SK-N-SH (cell line): ENCODE measurements at regions not wholly inside any gene's neighbourhood (a gene's known extent, or its start where the extent isn't known, plus 50 kb on each side); places are given as distances from the start of the nearest gene placed in this dataset.

Experiments
- CTCF ChIA-PET: fragments of 300-600, 350-600 bp; formaldehyde crosslinking; extraction: SDS; loops from one replicate; lab custom pipeline; 2021; lab: Yijun Ruan, JAX
- POLR2A ChIA-PET: fragments of 350-600 bp; sonication (Branson Sonifier 250); formaldehyde crosslinking; extraction: SDS; loops from one replicate; lab custom pipeline; 2020; ENCODE audit warnings: antibody characterized with exemption, inconsistent platforms; lab: Yijun Ruan, JAX
- DNase-seq: peaks from one replicate; pipeline ENCODE4 v3.0.0; 2012
- H2AFZ ChIP-seq: fragments of 200-600 bp; sonication (generic); 2 replicates; pipeline ENCODE4 v1.8.1; 2016; ENCODE audit warnings: antibody characterized with exemption, mild to moderate bottlenecking, low read depth
- H3F3A ChIP-seq: fragments of 200-600 bp; sonication (generic); replicated peaks from 2 replicates; pipeline ENCODE3; 2016; ENCODE audit warnings: antibody characterized with exemption, mild to moderate bottlenecking; ENCODE audit not compliant: insufficient read depth
- H3K27ac ChIP-seq, 2 experiments: fragments of 200-500 bp in 1 of 2; fragments of 200-600 bp in 1 of 2; sonication (Bioruptor generic) in 1 of 2; sonication (generic), shearing (Covaris generic) in 1 of 2; 2 replicates each; pipeline versions ENCODE4 v1.5.1 to v1.6.1; 2014 to 2016; ENCODE audit warnings: low read depth in 2 of 2, inconsistent platforms in 1 of 2, low read length in 1 of 2, mild to moderate bottlenecking in 1 of 2, mixed read lengths in 1 of 2
- H3K27me3 ChIP-seq: fragments of 200-600 bp; sonication (generic), shearing (Covaris generic); 2 replicates; pipeline ENCODE4 v1.6.1; 2016; ENCODE audit warnings: mixed run types; ENCODE audit not compliant: insufficient read depth
- H3K36me3 ChIP-seq, 2 experiments: fragments of 200-500 bp in 1 of 2; fragments of 200-600 bp in 1 of 2; sonication (Bioruptor generic) in 1 of 2; sonication (generic) in 1 of 2; replicated peaks in 1 of 2; 2 replicates each; pipeline versions ENCODE3 to v1.5.1; 2014 to 2016; ENCODE audit warnings: low read length in 1 of 2, mild to moderate bottlenecking in 1 of 2; ENCODE audit not compliant: insufficient read depth in 2 of 2, control insufficient read depth in 1 of 2
- H3K4me1 ChIP-seq, 2 experiments: fragments of 200-500 bp in 1 of 2; fragments of 200-600 bp in 1 of 2; sonication (Bioruptor generic) in 1 of 2; sonication (generic), shearing (Covaris generic) in 1 of 2; 2 replicates each; pipeline versions ENCODE4 v1.5.1 to v1.6.1; 2014 to 2016; ENCODE audit warnings: low read depth in 1 of 2, low read length in 1 of 2, mixed run types in 1 of 2; ENCODE audit not compliant: insufficient read depth in 2 of 2, control insufficient read depth in 1 of 2
- H3K4me2 ChIP-seq: fragments of 200-600 bp; sonication (generic), shearing (Covaris generic); 2 replicates; pipeline ENCODE4 v1.6.1; 2017; ENCODE audit warnings: mixed run types
- H3K4me3 ChIP-seq, 2 experiments: fragments of 200-500 bp in 1 of 2; fragments of 200-600 bp in 1 of 2; sonication (Bioruptor generic) in 1 of 2; sonication (generic), shearing (Covaris generic) in 1 of 2; 2 replicates each; pipeline versions ENCODE4 v1.5.1 to v1.8.1; 2014 to 2016; ENCODE audit warnings: low read depth in 2 of 2, inconsistent platforms in 1 of 2, low read length in 1 of 2, mild to moderate bottlenecking in 1 of 2, mixed read lengths in 1 of 2, moderate library complexity in 1 of 2
- H3K79me2 ChIP-seq: fragments of 200-600 bp; sonication (generic); 2 replicates; pipeline ENCODE4 v1.8.1; 2017; ENCODE audit warnings: mild to moderate bottlenecking; ENCODE audit not compliant: insufficient read depth
- H3K9ac ChIP-seq: fragments of 200-600 bp; sonication (generic); 2 replicates; pipeline ENCODE4 v1.6.1; 2017; ENCODE audit warnings: mixed run types
- H3K9me2 ChIP-seq: fragments of 200-600 bp; sonication (generic); 2 replicates; pipeline ENCODE4 v1.6.1; 2017; ENCODE audit warnings: mixed run types
- H3K9me3 ChIP-seq: fragments of 200-600 bp; sonication (generic); 2 replicates; pipeline ENCODE4 v1.6.1; 2017; ENCODE audit warnings: mixed run types, mild to moderate bottlenecking, moderate library complexity
- H4K20me1 ChIP-seq: fragments of 200-600 bp; sonication (generic); 2 replicates; pipeline ENCODE4 v1.6.1; 2017; ENCODE audit warnings: mild to moderate bottlenecking, mixed run types; ENCODE audit not compliant: insufficient read depth
- CHD2 ChIP-seq: fragments of 150-350 bp; IDR thresholded peaks from 2 replicates; pipeline ENCODE4 v1.6.1; 2018; ENCODE audit warnings: low read length; ENCODE audit not compliant: partially characterized antibody
- EP300 ChIP-seq, 2 experiments: IDR thresholded peaks; 2 replicates each; pipeline versions ENCODE4 v1.4.0 to v1.6.1; 2012; ENCODE audit warnings: borderline replicate concordance in 1 of 2, low read depth in 1 of 2, low read length in 1 of 2
- EZH2phosphoT487 ChIP-seq: fragments of 200-600 bp; sonication (generic); IDR thresholded peaks from 2 replicates; pipeline ENCODE4 v1.6.1; 2017; ENCODE audit warnings: low read depth, mixed run types, mild to moderate bottlenecking, antibody characterized with exemption, moderate library complexity, borderline replicate concordance
- FOSL2 ChIP-seq: IDR thresholded peaks from 2 replicates; pipeline ENCODE4 v1.4.0; 2012; ENCODE audit warnings: low read depth, mild to moderate bottlenecking, moderate library complexity, borderline replicate concordance
- FOXJ3 ChIP-seq: sonication (generic); formaldehyde crosslinking; IDR thresholded peaks from 2 replicates; pipeline ENCODE4 v1.5.1; 2020; ENCODE audit warnings: mild to moderate bottlenecking, missing genetic modification reagents
- GABPA ChIP-seq: IDR thresholded peaks from 2 replicates; pipeline ENCODE4 v1.4.0; 2012; ENCODE audit warnings: low read depth, mild to moderate bottlenecking
- MXI1 ChIP-seq: IDR thresholded peaks from 2 replicates; pipeline ENCODE4 v1.6.1; 2012; ENCODE audit warnings: mild to moderate bottlenecking, low read depth, low read length, improper control_type of control experiment
- NFIC ChIP-seq: IDR thresholded peaks from 2 replicates; pipeline ENCODE4 v1.4.0; 2012; ENCODE audit warnings: borderline replicate concordance
- NRF1 ChIP-seq: IDR thresholded peaks from 2 replicates; pipeline ENCODE4 v1.6.1; 2012; ENCODE audit warnings: low read depth, mild to moderate bottlenecking, low read length
- POLR2AphosphoS5 ChIP-seq: IDR thresholded peaks from 2 replicates; pipeline ENCODE4 v1.6.1; 2012; ENCODE audit warnings: low read depth, low read length
- RCOR1 ChIP-seq: fragments of 150-350 bp; IDR thresholded peaks from 2 replicates; pipeline ENCODE4 v1.6.1; 2017; ENCODE audit warnings: antibody characterized with exemption, low read length
- RFX5 ChIP-seq: IDR thresholded peaks from 2 replicates; pipeline ENCODE4 v1.6.1; 2012; ENCODE audit warnings: mild to moderate bottlenecking, improper control_type of control experiment, low read length
- RXRA ChIP-seq: IDR thresholded peaks from 2 replicates; pipeline ENCODE4 v1.4.0; 2012; ENCODE audit warnings: low read depth, mild to moderate bottlenecking, borderline replicate concordance
- SIN3A ChIP-seq: IDR thresholded peaks from 2 replicates; pipeline ENCODE4 v1.6.1; 2012; ENCODE audit warnings: low read depth, mild to moderate bottlenecking, low read length, moderate library complexity, borderline replicate concordance
- TAF1 ChIP-seq: IDR thresholded peaks from 2 replicates; pipeline ENCODE4 v1.6.1; 2012; ENCODE audit warnings: low read depth, mild to moderate bottlenecking, low read length, moderate library complexity, borderline replicate concordance
- TCF12 ChIP-seq: IDR thresholded peaks from 2 replicates; pipeline ENCODE4 v1.4.0; 2012
- TEAD4 ChIP-seq: IDR thresholded peaks from 2 replicates; pipeline ENCODE4 v1.4.0; 2012; ENCODE audit warnings: mild to moderate bottlenecking, borderline replicate concordance; ENCODE audit not compliant: insufficient read depth
- YY1 ChIP-seq: IDR thresholded peaks from 2 replicates; pipeline ENCODE4 v1.4.0; 2012; ENCODE audit warnings: low read depth, mild to moderate bottlenecking
- WGBS: methylation state at CpG from one replicate; pipeline ENCODE4 v1.1.6; 2017; ENCODE audit warnings: low lambda C conversion rate; 5-methylcytosine and 5-hydroxymethylcytosine counted together
- TF ChIP-seq, protein P1 (sequence below): IDR thresholded peaks from 2 replicates; pipeline ENCODE4 v1.4.0; 2012; ENCODE audit warnings: low read depth, borderline replicate concordance
- TF ChIP-seq, protein P2 (sequence below): IDR thresholded peaks from 2 replicates; pipeline ENCODE4 v1.4.0; 2012; ENCODE audit warnings: low read depth
- TF ChIP-seq, protein P3 (sequence below): IDR thresholded peaks from 2 replicates; pipeline ENCODE4 v1.4.0; 2012; ENCODE audit warnings: low read depth, borderline replicate concordance
- TF ChIP-seq, protein P4 (sequence below): fragments of 150-350 bp; IDR thresholded peaks from 2 replicates; pipeline ENCODE4 v1.6.1; 2016; ENCODE audit warnings: mild to moderate bottlenecking, low read depth, low read length

DNA sequence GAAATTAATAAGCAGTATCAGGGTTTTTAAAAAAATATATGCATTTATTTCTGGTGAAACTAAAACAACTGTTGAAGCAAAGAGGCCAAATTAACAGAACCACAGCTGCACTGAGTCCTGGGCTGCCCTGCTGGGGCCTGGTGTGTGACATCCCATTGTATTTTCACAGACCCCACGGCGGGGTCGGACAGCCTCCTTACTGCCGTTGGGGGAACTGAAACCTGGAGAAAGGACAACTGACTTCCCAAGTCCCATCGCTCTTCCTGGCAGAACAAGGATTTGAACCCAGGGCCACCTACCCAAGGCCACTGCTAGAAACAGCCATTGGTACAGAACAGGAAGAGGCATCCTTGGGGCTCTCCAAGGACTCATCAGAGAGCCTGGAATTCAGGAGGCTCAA, 114.8 kb upstream of the SFSWAP start:
- Histone ChIP-seq H3K79me2 (no peaks in the 10 kb centered on the region), H3K36me3 (no peaks in the 10 kb centered on the region), H3K4me3 (no peak overlapping the region), H3K9ac (no peak overlapping the region), H3K4me1 (no peaks in the 10 kb centered on the region; a peak in 1 of 4 replicates), H3K9me2 (no peaks in the 10 kb centered on the region), H3K27me3 (no peaks in the 10 kb centered on the region), H3K4me2 (no peak overlapping the region), H3K27ac (no peak overlapping the region), H3F3A (no peaks in the 10 kb centered on the region), H3K9me3 (no peaks in the 10 kb centered on the region), H4K20me1 (no peaks in the 10 kb centered on the region), H2AFZ (no peak overlapping the region)
- no peak for DNase-seq
- TF ChIP-seq, protein P1, sequence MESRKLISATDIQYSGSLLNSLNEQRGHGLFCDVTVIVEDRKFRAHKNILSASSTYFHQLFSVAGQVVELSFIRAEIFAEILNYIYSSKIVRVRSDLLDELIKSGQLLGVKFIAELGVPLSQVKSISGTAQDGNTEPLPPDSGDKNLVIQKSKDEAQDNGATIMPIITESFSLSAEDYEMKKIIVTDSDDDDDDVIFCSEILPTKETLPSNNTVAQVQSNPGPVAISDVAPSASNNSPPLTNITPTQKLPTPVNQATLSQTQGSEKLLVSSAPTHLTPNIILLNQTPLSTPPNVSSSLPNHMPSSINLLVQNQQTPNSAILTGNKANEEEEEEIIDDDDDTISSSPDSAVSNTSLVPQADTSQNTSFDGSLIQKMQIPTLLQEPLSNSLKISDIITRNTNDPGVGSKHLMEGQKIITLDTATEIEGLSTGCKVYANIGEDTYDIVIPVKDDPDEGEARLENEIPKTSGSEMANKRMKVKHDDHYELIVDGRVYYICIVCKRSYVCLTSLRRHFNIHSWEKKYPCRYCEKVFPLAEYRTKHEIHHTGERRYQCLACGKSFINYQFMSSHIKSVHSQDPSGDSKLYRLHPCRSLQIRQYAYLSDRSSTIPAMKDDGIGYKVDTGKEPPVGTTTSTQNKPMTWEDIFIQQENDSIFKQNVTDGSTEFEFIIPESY, result no peak
- TF ChIP-seq, protein P2, sequence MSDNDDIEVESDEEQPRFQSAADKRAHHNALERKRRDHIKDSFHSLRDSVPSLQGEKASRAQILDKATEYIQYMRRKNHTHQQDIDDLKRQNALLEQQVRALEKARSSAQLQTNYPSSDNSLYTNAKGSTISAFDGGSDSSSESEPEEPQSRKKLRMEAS, result no peak
- TF ChIP-seq RFX5 (no peak), EP300 (IDR thresholded peaks at IDR 0.05; ENCODE audit: borderline replicate concordance in 1 of 2, low read depth in 1 of 2, low read length in 1 of 2) (no peak), RXRA (no peak), NRF1 (no peak), CHD2 (no peak), YY1 (no peak), NFIC (no peak), GABPA (no peak), TCF12 (no peak)
- TF ChIP-seq, protein P3, sequence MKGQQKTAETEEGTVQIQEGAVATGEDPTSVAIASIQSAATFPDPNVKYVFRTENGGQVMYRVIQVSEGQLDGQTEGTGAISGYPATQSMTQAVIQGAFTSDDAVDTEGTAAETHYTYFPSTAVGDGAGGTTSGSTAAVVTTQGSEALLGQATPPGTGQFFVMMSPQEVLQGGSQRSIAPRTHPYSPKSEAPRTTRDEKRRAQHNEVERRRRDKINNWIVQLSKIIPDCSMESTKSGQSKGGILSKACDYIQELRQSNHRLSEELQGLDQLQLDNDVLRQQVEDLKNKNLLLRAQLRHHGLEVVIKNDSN, result no peak
- WGBS, result 62% methylated on average over 5 of the region's 5 CpGs
- ChIA-PET POLR2A (no interaction called here), CTCF (interaction anchor here (0.6 kb wide), 1 partner anchor 225 kb away, joined by 3 read pairs; no protein-coding TSS in a partner anchor)

DNA sequence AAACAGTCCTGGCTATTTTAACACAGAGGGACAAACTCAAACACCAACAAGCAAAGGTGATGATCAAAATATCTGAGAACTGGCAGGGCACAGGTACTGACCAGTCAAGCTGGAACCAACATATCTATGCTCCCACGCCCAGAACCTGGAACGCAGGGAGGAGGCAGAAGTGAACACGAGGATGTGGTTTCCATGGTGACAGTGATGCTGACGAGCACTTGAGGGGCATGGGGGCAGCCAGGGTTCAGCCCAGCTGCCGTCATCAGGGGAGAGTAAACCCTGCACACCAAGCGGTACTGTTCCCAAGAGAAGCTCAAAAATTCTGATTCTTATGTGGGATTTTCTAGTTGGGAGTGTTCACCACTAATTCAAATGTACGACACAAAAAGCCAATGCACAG, 113.6 kb upstream of the SFSWAP start:
- Histone ChIP-seq H3K27ac (no peak overlapping the region), H2AFZ (no peak overlapping the region), H3K9me2 (no peaks in the 10 kb centered on the region), H3K27me3 (no peaks in the 10 kb centered on the region), H3F3A (no peaks in the 10 kb centered on the region), H3K4me2 (no peak overlapping the region), H3K4me3 (no peak overlapping the region), H3K36me3 (no peaks in the 10 kb centered on the region), H3K9ac (no peak overlapping the region), H3K79me2 (no peaks in the 10 kb centered on the region), H4K20me1 (no peaks in the 10 kb centered on the region), H3K9me3 (no peaks in the 10 kb centered on the region), H3K4me1 (no peaks in the 10 kb centered on the region; a peak in 1 of 4 replicates)
- CTCF ChIA-PET, result interaction anchor here (0.9 kb wide), 1 partner anchor 13 kb away, joined by 3 read pairs; no protein-coding TSS in a partner anchor
- POLR2A ChIA-PET, result no interaction called here
- no peak for DNase-seq
- WGBS, result 34% methylated on average over 4 of the region's 7 CpGs
- TF ChIP-seq TEAD4 (no peak), RFX5 (no peak), POLR2AphosphoS5 (no peak), RCOR1 (no peak), EZH2phosphoT487 (no peak), NFIC (no peak), TAF1 (no peak), MXI1 (no peak), FOSL2 (no peak), SIN3A (no peak), FOXJ3 (CRISPR knock-in tag) (no peak)
- TF ChIP-seq, protein P4, sequence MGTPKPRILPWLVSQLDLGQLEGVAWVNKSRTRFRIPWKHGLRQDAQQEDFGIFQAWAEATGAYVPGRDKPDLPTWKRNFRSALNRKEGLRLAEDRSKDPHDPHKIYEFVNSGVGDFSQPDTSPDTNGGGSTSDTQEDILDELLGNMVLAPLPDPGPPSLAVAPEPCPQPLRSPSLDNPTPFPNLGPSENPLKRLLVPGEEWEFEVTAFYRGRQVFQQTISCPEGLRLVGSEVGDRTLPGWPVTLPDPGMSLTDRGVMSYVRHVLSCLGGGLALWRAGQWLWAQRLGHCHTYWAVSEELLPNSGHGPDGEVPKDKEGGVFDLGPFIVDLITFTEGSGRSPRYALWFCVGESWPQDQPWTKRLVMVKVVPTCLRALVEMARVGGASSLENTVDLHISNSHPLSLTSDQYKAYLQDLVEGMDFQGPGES, result no peak
- TF ChIP-seq, protein P1, result no peak
- TF ChIP-seq, protein P3, result no peak
